HL-60 (cell line): ENCODE measurements at regions not wholly inside any gene's neighbourhood (a gene's known extent, or its start where the extent isn't known, plus 50 kb on each side); places are given as distances from the start of the nearest gene placed in this dataset.

ENCODE experiments used
- DNase-seq, 2 experiments: peaks; one replicate each; pipeline ENCODE4 v3.0.0-alpha.2; 2010 to 2020; ENCODE audit warnings: low read depth in 1 of 2, low spot score in 1 of 2
- H3K27ac ChIP-seq: fragments of 250-450 bp; sonication (Bioruptor Pico); replicated peaks from 2 replicates; pipeline ENCODE4 v1.5.1; 2020; ENCODE audit warnings: mild to moderate bottlenecking, moderate library complexity
- H3K27me3 ChIP-seq: fragments of 250-450 bp; sonication (Bioruptor Pico); 2 replicates; pipeline ENCODE4 v1.5.1; 2021; ENCODE audit warnings: mild to moderate bottlenecking, moderate library complexity; ENCODE audit not compliant: insufficient read depth, poor library complexity, severe bottlenecking
- H3K4me3 ChIP-seq: replicated peaks from 2 replicates; pipeline ENCODE4 v1.5.1; 2011; ENCODE audit warnings: mild to moderate bottlenecking, control low read depth, low read length; ENCODE audit not compliant: insufficient read depth
- GABPA ChIP-seq: IDR thresholded peaks from 2 replicates; pipeline ENCODE4 v1.6.1; 2012; ENCODE audit warnings: low read depth
- POLR2AphosphoS5 ChIP-seq: IDR thresholded peaks from 2 replicates; pipeline ENCODE4 v1.6.1; 2012; ENCODE audit warnings: low read depth
- SPI1 ChIP-seq: IDR thresholded peaks from 2 replicates; pipeline ENCODE4 v1.6.1; 2012; ENCODE audit warnings: low read depth, mild to moderate bottlenecking, borderline replicate concordance
- TF ChIP-seq, protein P1 (sequence below): IDR thresholded peaks from 2 replicates; pipeline ENCODE4 v1.6.1; 2012; ENCODE audit warnings: low read depth; ENCODE audit not compliant: insufficient replicate concordance
- TF ChIP-seq, protein P2 (sequence below): IDR thresholded peaks from one replicate; pipeline ENCODE4 v1.5.1; 2011; ENCODE audit warnings: low read length, control low read depth, inconsistent platforms; ENCODE audit not compliant: insufficient read depth

DNA sequence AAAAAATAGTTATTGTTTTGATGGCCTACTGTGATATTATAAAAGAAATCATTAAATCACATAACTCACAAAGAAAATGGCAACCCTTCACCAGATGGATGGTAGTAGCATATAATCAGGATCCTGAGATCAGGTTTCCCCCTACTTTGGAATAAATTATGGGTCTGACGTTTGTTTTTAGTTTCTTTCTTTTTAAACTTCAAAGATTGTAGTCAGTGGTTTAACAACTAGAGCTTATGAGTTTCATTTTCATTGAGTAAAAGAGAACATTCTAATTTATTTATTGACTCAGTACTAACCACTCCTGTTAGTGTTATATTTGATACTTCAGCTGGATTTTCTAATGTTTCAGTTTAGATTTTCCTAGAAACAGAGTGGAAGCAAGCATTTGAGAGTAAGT is 218.0 kb upstream of the PCSK5 start:
- no peak overlapping the region for H3K27ac ChIP-seq
- TF ChIP-seq, protein P1, sequence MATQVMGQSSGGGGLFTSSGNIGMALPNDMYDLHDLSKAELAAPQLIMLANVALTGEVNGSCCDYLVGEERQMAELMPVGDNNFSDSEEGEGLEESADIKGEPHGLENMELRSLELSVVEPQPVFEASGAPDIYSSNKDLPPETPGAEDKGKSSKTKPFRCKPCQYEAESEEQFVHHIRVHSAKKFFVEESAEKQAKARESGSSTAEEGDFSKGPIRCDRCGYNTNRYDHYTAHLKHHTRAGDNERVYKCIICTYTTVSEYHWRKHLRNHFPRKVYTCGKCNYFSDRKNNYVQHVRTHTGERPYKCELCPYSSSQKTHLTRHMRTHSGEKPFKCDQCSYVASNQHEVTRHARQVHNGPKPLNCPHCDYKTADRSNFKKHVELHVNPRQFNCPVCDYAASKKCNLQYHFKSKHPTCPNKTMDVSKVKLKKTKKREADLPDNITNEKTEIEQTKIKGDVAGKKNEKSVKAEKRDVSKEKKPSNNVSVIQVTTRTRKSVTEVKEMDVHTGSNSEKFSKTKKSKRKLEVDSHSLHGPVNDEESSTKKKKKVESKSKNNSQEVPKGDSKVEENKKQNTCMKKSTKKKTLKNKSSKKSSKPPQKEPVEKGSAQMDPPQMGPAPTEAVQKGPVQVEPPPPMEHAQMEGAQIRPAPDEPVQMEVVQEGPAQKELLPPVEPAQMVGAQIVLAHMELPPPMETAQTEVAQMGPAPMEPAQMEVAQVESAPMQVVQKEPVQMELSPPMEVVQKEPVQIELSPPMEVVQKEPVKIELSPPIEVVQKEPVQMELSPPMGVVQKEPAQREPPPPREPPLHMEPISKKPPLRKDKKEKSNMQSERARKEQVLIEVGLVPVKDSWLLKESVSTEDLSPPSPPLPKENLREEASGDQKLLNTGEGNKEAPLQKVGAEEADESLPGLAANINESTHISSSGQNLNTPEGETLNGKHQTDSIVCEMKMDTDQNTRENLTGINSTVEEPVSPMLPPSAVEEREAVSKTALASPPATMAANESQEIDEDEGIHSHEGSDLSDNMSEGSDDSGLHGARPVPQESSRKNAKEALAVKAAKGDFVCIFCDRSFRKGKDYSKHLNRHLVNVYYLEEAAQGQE, result no peak
- TF ChIP-seq, protein P2, sequence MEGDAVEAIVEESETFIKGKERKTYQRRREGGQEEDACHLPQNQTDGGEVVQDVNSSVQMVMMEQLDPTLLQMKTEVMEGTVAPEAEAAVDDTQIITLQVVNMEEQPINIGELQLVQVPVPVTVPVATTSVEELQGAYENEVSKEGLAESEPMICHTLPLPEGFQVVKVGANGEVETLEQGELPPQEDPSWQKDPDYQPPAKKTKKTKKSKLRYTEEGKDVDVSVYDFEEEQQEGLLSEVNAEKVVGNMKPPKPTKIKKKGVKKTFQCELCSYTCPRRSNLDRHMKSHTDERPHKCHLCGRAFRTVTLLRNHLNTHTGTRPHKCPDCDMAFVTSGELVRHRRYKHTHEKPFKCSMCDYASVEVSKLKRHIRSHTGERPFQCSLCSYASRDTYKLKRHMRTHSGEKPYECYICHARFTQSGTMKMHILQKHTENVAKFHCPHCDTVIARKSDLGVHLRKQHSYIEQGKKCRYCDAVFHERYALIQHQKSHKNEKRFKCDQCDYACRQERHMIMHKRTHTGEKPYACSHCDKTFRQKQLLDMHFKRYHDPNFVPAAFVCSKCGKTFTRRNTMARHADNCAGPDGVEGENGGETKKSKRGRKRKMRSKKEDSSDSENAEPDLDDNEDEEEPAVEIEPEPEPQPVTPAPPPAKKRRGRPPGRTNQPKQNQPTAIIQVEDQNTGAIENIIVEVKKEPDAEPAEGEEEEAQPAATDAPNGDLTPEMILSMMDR, result no peak
- TF ChIP-seq POLR2AphosphoS5 (no peak), GABPA (no peak), SPI1 (no peak)
- H3K27me3 ChIP-seq, result no peaks in the 10 kb centered on the region
- H3K4me3 ChIP-seq, result no peak overlapping the region
- no peak for DNase-seq

DNA sequence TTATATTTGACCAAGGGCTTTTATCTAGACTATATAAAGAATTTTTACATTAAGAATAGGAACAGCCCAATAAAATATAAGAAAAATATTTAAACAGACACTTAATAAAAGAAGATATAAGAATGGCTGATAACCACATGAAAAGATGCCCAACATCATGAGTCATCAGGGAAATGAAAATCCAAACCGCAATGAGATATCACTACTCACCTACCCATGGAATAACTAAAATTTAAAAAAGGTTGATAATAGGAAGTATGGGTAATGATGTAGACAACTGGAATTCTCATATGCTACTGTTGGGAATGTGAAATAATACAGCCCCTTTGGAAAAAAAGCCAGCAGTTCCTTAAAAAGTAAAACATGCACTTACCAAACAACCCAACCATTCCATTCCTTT is 206.9 kb upstream of the PCSK5 start:
- H3K27me3 ChIP-seq, result no peaks in the 10 kb centered on the region
- H3K27ac ChIP-seq, result no peak overlapping the region
- no peak overlapping the region for H3K4me3 ChIP-seq
- TF ChIP-seq SPI1, result no peak
- TF ChIP-seq, protein P1, result no peak
- TF ChIP-seq, protein P2, result no peak
- TF ChIP-seq POLR2AphosphoS5, result no peak
- TF ChIP-seq GABPA, result no peak
- DNase-seq, result no peak

DNA sequence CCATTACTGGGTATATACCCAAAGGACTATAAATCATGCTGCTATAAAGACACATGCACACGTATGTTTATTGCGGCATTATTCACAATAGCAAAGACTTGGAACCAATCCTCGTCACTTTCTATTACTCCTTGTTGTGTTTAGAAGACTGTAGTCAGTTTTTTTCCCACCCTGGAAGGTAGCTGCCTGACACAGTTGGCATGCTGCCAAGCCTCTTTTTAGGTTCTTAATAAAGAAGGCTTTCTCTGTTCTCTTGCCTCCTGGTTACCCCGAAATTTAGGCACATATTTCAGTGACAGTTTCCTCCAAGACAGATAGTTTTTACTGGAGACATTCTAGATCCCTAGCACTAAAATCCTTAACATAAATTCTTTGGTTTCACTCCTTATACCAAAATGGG is 205.4 kb upstream of the PCSK5 start:
- Histone ChIP-seq H3K27me3 (no peaks in the 10 kb centered on the region), H3K4me3 (no peak overlapping the region), H3K27ac (no peak overlapping the region)
- no peak for DNase-seq
- TF ChIP-seq SPI1, result no peak
- TF ChIP-seq POLR2AphosphoS5, result no peak
- TF ChIP-seq GABPA, result no peak
- TF ChIP-seq, protein P1, result no peak
